ENCODE measurements at regions not wholly inside any gene's neighbourhood (a gene's known extent, or its start where the extent isn't known, plus 50 kb on each side); places are given as distances from the start of the nearest gene placed in this dataset.

- TF ChIP-seq, protein P1, sequence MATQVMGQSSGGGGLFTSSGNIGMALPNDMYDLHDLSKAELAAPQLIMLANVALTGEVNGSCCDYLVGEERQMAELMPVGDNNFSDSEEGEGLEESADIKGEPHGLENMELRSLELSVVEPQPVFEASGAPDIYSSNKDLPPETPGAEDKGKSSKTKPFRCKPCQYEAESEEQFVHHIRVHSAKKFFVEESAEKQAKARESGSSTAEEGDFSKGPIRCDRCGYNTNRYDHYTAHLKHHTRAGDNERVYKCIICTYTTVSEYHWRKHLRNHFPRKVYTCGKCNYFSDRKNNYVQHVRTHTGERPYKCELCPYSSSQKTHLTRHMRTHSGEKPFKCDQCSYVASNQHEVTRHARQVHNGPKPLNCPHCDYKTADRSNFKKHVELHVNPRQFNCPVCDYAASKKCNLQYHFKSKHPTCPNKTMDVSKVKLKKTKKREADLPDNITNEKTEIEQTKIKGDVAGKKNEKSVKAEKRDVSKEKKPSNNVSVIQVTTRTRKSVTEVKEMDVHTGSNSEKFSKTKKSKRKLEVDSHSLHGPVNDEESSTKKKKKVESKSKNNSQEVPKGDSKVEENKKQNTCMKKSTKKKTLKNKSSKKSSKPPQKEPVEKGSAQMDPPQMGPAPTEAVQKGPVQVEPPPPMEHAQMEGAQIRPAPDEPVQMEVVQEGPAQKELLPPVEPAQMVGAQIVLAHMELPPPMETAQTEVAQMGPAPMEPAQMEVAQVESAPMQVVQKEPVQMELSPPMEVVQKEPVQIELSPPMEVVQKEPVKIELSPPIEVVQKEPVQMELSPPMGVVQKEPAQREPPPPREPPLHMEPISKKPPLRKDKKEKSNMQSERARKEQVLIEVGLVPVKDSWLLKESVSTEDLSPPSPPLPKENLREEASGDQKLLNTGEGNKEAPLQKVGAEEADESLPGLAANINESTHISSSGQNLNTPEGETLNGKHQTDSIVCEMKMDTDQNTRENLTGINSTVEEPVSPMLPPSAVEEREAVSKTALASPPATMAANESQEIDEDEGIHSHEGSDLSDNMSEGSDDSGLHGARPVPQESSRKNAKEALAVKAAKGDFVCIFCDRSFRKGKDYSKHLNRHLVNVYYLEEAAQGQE (IDR thresholded peaks at IDR 0.05; ENCODE audit: insufficient replicate concordance, low read depth): no peak
- TF ChIP-seq GABPA (IDR thresholded peaks at IDR 0.05; ENCODE audit: low read depth) (no peak), SPI1 (IDR thresholded peaks at IDR 0.05; ENCODE audit: borderline replicate concordance, low read depth) (no peak), POLR2AphosphoS5 (IDR thresholded peaks at IDR 0.05; ENCODE audit: low read depth) (no peak)
- TF ChIP-seq, protein P2, sequence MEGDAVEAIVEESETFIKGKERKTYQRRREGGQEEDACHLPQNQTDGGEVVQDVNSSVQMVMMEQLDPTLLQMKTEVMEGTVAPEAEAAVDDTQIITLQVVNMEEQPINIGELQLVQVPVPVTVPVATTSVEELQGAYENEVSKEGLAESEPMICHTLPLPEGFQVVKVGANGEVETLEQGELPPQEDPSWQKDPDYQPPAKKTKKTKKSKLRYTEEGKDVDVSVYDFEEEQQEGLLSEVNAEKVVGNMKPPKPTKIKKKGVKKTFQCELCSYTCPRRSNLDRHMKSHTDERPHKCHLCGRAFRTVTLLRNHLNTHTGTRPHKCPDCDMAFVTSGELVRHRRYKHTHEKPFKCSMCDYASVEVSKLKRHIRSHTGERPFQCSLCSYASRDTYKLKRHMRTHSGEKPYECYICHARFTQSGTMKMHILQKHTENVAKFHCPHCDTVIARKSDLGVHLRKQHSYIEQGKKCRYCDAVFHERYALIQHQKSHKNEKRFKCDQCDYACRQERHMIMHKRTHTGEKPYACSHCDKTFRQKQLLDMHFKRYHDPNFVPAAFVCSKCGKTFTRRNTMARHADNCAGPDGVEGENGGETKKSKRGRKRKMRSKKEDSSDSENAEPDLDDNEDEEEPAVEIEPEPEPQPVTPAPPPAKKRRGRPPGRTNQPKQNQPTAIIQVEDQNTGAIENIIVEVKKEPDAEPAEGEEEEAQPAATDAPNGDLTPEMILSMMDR (IDR thresholded peaks at IDR 0.05; ENCODE audit: insufficient read depth, low read length): no peak
- H3K4me3 ChIP-seq (replicated peaks; ENCODE audit: insufficient read depth, low read length): no peak overlapping the region
- no peak for DNase-seq (ENCODE audit: low read depth in 1 of 2, low spot score in 1 of 2)
- H3K27ac ChIP-seq (replicated peaks): no peak overlapping the region
- H3K27me3 ChIP-seq (ENCODE audit: insufficient read depth, poor library complexity, severe bottlenecking): peaks cover 8% of the 10 kb centered on the region
Observed at GRCh38 chr19:29381353-29382203, 144.2 kb upstream of the VSTM2B start.

- H3K27ac ChIP-seq (replicated peaks): no peak overlapping the region
- H3K4me3 ChIP-seq (replicated peaks; ENCODE audit: insufficient read depth, low read length): no peak overlapping the region
- H3K27me3 ChIP-seq (ENCODE audit: insufficient read depth, poor library complexity, severe bottlenecking): peaks cover 8% of the 10 kb centered on the region
- DNase-seq (ENCODE audit: low read depth in 1 of 2, low spot score in 1 of 2): no peak
- TF ChIP-seq, protein P1 (IDR thresholded peaks at IDR 0.05; ENCODE audit: insufficient replicate concordance, low read depth): no peak
- TF ChIP-seq GABPA (IDR thresholded peaks at IDR 0.05; ENCODE audit: low read depth) (no peak), SPI1 (IDR thresholded peaks at IDR 0.05; ENCODE audit: borderline replicate concordance, low read depth) (no peak)
- TF ChIP-seq, protein P2 (IDR thresholded peaks at IDR 0.05; ENCODE audit: insufficient read depth, low read length): no peak
Observed at GRCh38 chr19:29383696-29384095, 142.1 kb upstream of the VSTM2B start.

DNA sequence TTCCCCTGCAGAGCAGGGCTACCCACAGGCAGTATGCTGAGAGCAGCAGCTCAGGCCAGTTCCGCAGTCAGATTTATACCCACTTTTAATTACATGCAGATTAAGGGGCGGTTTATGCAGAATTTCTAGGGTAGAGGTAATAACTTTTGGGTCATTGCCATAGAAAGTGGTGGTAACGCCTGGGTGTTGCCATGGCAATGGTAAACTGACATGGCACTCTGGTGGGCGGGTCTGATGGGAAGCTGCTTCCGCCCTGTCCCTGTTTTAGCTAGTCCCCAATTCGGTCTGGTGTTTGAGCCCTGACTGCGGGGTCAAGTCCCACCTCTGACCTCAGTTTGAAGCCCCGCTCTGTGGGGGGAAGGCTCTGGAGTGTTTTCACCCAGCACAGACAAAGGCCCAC, 141.1 kb upstream of the VSTM2B start:
- TF ChIP-seq, protein P2 (IDR thresholded peaks at IDR 0.05; ENCODE audit: insufficient read depth, low read length): no peak
- TF ChIP-seq SPI1 (IDR thresholded peaks at IDR 0.05; ENCODE audit: borderline replicate concordance, low read depth) (no peak), POLR2AphosphoS5 (IDR thresholded peaks at IDR 0.05; ENCODE audit: low read depth) (no peak), GABPA (IDR thresholded peaks at IDR 0.05; ENCODE audit: low read depth) (no peak)
- TF ChIP-seq, protein P1 (IDR thresholded peaks at IDR 0.05; ENCODE audit: insufficient replicate concordance, low read depth): no peak
- Histone ChIP-seq H3K4me3 (replicated peaks; ENCODE audit: insufficient read depth, low read length) (no peak overlapping the region), H3K27ac (replicated peaks) (no peak overlapping the region), H3K27me3 (ENCODE audit: insufficient read depth, poor library complexity, severe bottlenecking) (peaks cover 3% of the 10 kb centered on the region)
- DNase-seq (ENCODE audit: low read depth in 1 of 2, low spot score in 1 of 2): no peak

Data from HL-60 (cell line).